HL-60/S4 (cell line): ENCODE measurements at regions not wholly inside any gene's neighbourhood (a gene's known extent, or its start where the extent isn't known, plus 50 kb on each side); places are given as distances from the start of the nearest gene placed in this dataset.

Experiments
- in situ Hi-C: fragments of 300-500 bp; cut with MboI; formaldehyde crosslinking; loops from 2 replicates; pipeline ENCODE4 v1.14.3; 2022; ENCODE audit warnings: low sequenced_read_pairs

GRCh38 chr6:26211963-26212362 lies 124.7 kb downstream of the HFE start:
- in situ Hi-C loops: no loop called here

- in situ Hi-C loops: no loop called here
Measured at GRCh38 chr6:26213334-26214075, 126.3 kb downstream of the HFE start.

- in situ Hi-C loops: no loop called here
Measured at GRCh38 chr6:26214803-26215584, 127.8 kb downstream of the HFE start.

GRCh38 chr6:26215585-26216358 lies 128.5 kb downstream of the HFE start:
- in situ Hi-C loops: no loop called here

GRCh38 chr6:26216359-26216885 lies 129.2 kb downstream of the HFE start:
- in situ Hi-C loops: no loop called here

- in situ Hi-C loops: no loop called here
Measured at GRCh38 chr6:26216886-26217713, 129.9 kb downstream of the HFE start.

GRCh38 chr6:26217714-26218075 lies 130.5 kb downstream of the HFE start:
- in situ Hi-C loops: no loop called here

GRCh38 chr6:26218824-26219223 lies 131.6 kb downstream of the HFE start:
- in situ Hi-C loops: no loop called here

- in situ Hi-C loops: no loop called here
Measured at GRCh38 chr6:26220145-26220970, 133.1 kb downstream of the HFE start.

- in situ Hi-C loops: no loop called here
Measured at GRCh38 chr6:26221186-26221585, 134.0 kb downstream of the HFE start.

- in situ Hi-C loops: no loop called here
Measured at GRCh38 chr6:26222571-26222970, 135.3 kb downstream of the HFE start.

GRCh38 chr6:26223228-26223627 lies 136.0 kb downstream of the HFE start:
- in situ Hi-C loops: no loop called here

- in situ Hi-C loops: no loop called here
Measured at GRCh38 chr6:26223650-26224546, 136.7 kb downstream of the HFE start.

GRCh38 chr6:26224547-26224912 lies 137.3 kb downstream of the HFE start:
- in situ Hi-C loops: no loop called here

- in situ Hi-C loops: no loop called here
Measured at GRCh38 chr6:26224940-26225847, 138.0 kb downstream of the HFE start.

GRCh38 chr6:26225848-26226578 lies 138.8 kb downstream of the HFE start:
- in situ Hi-C loops: no loop called here

GRCh38 chr6:26226579-26226967 lies 138.4 kb upstream of the BTN3A2 start:
- in situ Hi-C loops: no loop called here
